GM12878 (cell line): ENCODE measurements at regions not wholly inside any gene's neighbourhood (a gene's known extent, or its start where the extent isn't known, plus 50 kb on each side); places are given as distances from the start of the nearest gene placed in this dataset.
A peak's percentile ranks its signal among the peaks of the same experiment; 100 is the strongest.

ENCODE experiments used
- ATAC-seq: fragments of 200-7000 bp; cut with Tn5 transposase; 3 replicates; pipeline ENCODE4 v1.9.1; 2020; ENCODE audit warnings: mild to moderate bottlenecking, moderate library complexity
- BruUV-seq: library from RNA; stranded (reverse); fragments of 400-500 nt; replicated peaks from 2 replicates; lab custom pipeline; 2021; lab: Mats Ljungman, UMichigan
- CTCF ChIA-PET: fragments of 300-600 bp; sonication (Branson Sonifier 250); formaldehyde crosslinking; extraction: SDS; loops from one replicate; lab custom pipeline; 2021; ENCODE audit warnings: inconsistent platforms; lab: Yijun Ruan, JAX
- POLR2A ChIA-PET: fragments of 350-600 bp; formaldehyde crosslinking; extraction: SDS; loops from one replicate; lab custom pipeline; 2021; ENCODE audit warnings: inconsistent platforms; lab: Charles Lee
- RAD21 ChIA-PET: fragments of 300-600 bp; sonication (Branson Sonifier 250); formaldehyde crosslinking; loops from one replicate; lab custom pipeline; 2023; ENCODE audit warnings: antibody characterized with exemption; ENCODE audit not compliant: unreplicated experiment; lab: Charles Lee
- SMC1A ChIA-PET: fragments of 300-600 bp; sonication (Branson Sonifier 250); formaldehyde crosslinking; loops from one replicate; lab custom pipeline; 2023; ENCODE audit not compliant: unreplicated experiment, uncharacterized antibody; lab: Charles Lee
- DNase-seq: peaks from one replicate; pipeline ENCODE4 v3.0.0-alpha.2; 2011; ENCODE audit warnings: low read depth, low spot score
- FAIRE-seq: peaks from 3 replicates; lab custom pipeline; 2011; peaks lifted over from hg19 to GRCh38; lab: Jason Lieb, UNC
- H2AFZ ChIP-seq: 2 replicates; pipeline ENCODE4 v1.6.0; 2011; ENCODE audit warnings: low read depth, low read length, control low read depth; ENCODE audit not compliant: control insufficient read depth
- H3K27ac ChIP-seq: 2 replicates; pipeline ENCODE4 v1.5.1; 2011; ENCODE audit warnings: control low read depth; ENCODE audit not compliant: control insufficient read depth, insufficient read depth
- H3K27me3 ChIP-seq, 2 experiments: replicated peaks in 1 of 2; 2 replicates each; pipeline versions ENCODE4 v1.6.0 to v1.6.1; 2011; ENCODE audit warnings: low read length in 1 of 2; ENCODE audit not compliant: control insufficient read depth in 2 of 2, insufficient read depth in 2 of 2
- H3K36me3 ChIP-seq, 2 experiments: 2 replicates each; pipeline ENCODE4 v1.5.1; 2011; ENCODE audit warnings: low read length in 1 of 2; ENCODE audit not compliant: control insufficient read depth in 2 of 2, insufficient read depth in 2 of 2
- H3K4me1 ChIP-seq: 2 replicates; pipeline ENCODE4 v1.6.1; 2011; ENCODE audit warnings: mild to moderate bottlenecking, low read length, moderate library complexity, mixed read lengths; ENCODE audit not compliant: control insufficient read depth, insufficient read depth
- H3K4me2 ChIP-seq: 2 replicates; pipeline ENCODE4 v1.6.0; 2011; ENCODE audit warnings: control low read depth; ENCODE audit not compliant: control insufficient read depth, insufficient read depth
- H3K4me3 ChIP-seq: fragments of 200-600 bp; sonication (generic); 2 replicates; pipeline ENCODE4 v1.5.1; 2016
- H3K79me2 ChIP-seq: 2 replicates; pipeline ENCODE4 v1.6.0; 2011; ENCODE audit warnings: low read length; ENCODE audit not compliant: control insufficient read depth, insufficient read depth
- H3K9ac ChIP-seq: 2 replicates; pipeline ENCODE4 v1.8.0; 2011; ENCODE audit warnings: low read length, control low read depth, mixed read lengths; ENCODE audit not compliant: control insufficient read depth, insufficient read depth
- H3K9me3 ChIP-seq: replicated peaks from 3 replicates; pipeline ENCODE4 v1.5.1; 2011; ENCODE audit warnings: mild to moderate bottlenecking, low read length; ENCODE audit not compliant: control insufficient read depth, insufficient read depth
- H4K20me1 ChIP-seq: 2 replicates; pipeline ENCODE4 v1.6.0; 2011; ENCODE audit not compliant: control insufficient read depth, insufficient read depth
- BCL11A ChIP-seq: IDR thresholded peaks from 2 replicates; pipeline ENCODE4 v1.6.1; 2011; ENCODE audit warnings: low read depth, low read length
- GATAD2B ChIP-seq: fragments of 450-650 bp; conservative IDR thresholded peaks from 2 replicates; pipeline ENCODE4 v1.6.1; 2017; ENCODE audit warnings: low read depth, mild to moderate bottlenecking, moderate library complexity
- MTA2 ChIP-seq: fragments of 450-650 bp; IDR thresholded peaks from 2 replicates; pipeline ENCODE4 v1.6.1; 2016; ENCODE audit warnings: low read depth, mild to moderate bottlenecking, moderate library complexity
- RAD21 ChIP-seq: IDR thresholded peaks from 2 replicates; pipeline ENCODE4 v1.6.1; 2011; ENCODE audit warnings: mild to moderate bottlenecking, low read depth, low read length, moderate library complexity; ENCODE audit not compliant: insufficient read depth
- RB1 ChIP-seq: fragments of 450-650 bp; formaldehyde crosslinking; IDR thresholded peaks from 2 replicates; pipeline ENCODE4 v1.6.1; 2017; ENCODE audit warnings: mild to moderate bottlenecking, borderline replicate concordance
- SPI1 ChIP-seq: IDR thresholded peaks from 2 replicates; pipeline ENCODE4 v1.6.1; 2011; ENCODE audit warnings: low read depth, mild to moderate bottlenecking, low read length, moderate library complexity, borderline replicate concordance; ENCODE audit not compliant: insufficient read depth
- WGBS: methylation state at CpG from one replicate; pipeline ENCODE4 v1.1.6; 2016; ENCODE audit warnings: low lambda C conversion rate; ENCODE audit not compliant: insufficient replicate concordance, insufficient coverage; ENCODE audit errors: missing lambda C conversion rate; 5-methylcytosine and 5-hydroxymethylcytosine counted together
- in situ Hi-C: fragments of 300-500 bp; cut with MboI; formaldehyde crosslinking; loops from 9 replicates; pipeline ENCODE4 v1.14.3; 2018; ENCODE audit warnings: mixed read lengths
- intact Hi-C: fragments of 100-400 bp; cut with micrococcal nuclease; formaldehyde crosslinking; loops from one replicate; pipeline ENCODE4 v1.14.2; 2022; ENCODE audit not compliant: unreplicated experiment
- TF ChIP-seq, protein P1 (sequence below): fragments of 450-650 bp; IDR thresholded peaks from 2 replicates; pipeline ENCODE4 v1.6.1; 2014; ENCODE audit warnings: mild to moderate bottlenecking

DNA sequence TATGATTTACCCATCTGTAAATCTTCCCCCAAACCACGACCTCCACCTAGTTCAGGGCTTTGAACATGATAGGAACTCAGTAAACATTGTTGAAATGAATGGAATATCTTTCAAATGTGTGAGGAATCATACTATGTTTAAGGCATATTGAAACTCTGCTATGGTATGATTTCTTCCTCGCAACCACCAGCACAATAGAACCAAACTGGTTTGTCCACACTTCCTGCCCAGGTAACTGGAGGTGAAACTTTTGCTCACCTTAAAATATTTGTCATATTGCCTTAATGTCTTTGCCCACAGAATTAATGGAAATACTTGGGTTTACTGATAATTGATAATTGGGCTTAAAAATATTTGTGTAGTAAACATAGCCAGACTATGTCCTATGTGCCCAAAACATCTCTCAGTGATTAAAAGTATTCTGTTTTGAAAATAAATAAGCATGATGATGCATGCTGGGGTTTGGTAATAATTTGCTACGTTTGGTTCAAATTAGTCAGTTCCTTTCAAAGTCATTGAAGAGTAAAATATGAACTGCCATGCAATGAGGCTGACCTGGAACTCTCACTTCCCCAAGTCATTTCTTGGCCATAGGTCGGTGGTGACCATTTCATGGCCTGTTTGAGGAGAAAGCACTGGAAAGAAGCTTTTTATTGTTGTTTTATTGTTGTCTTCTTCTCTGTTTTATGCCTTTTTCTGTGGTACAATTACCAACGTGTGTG lies 73.3 kb downstream of the TNFSF18 start:
- TF ChIP-seq MTA2, result 0 out of 2 replicates have a peak, but pooled peaks have one; percentile 13
- no peak for TF ChIP-seq RAD21
- TF ChIP-seq, protein P1, sequence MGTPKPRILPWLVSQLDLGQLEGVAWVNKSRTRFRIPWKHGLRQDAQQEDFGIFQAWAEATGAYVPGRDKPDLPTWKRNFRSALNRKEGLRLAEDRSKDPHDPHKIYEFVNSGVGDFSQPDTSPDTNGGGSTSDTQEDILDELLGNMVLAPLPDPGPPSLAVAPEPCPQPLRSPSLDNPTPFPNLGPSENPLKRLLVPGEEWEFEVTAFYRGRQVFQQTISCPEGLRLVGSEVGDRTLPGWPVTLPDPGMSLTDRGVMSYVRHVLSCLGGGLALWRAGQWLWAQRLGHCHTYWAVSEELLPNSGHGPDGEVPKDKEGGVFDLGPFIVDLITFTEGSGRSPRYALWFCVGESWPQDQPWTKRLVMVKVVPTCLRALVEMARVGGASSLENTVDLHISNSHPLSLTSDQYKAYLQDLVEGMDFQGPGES, result no peak
- TF ChIP-seq GATAD2B, result no peak
- 0 out of 2 replicates have a peak, but pooled peaks have one; percentile 14 for TF ChIP-seq BCL11A
- TF ChIP-seq RB1, result no peak
- peak; percentile 68; the same call in 1 of the 2 replicates for TF ChIP-seq SPI1
- TF ChIP-seq, all 136 proteins: peak for 3
- in situ Hi-C loops (no loop called here), intact Hi-C loops (no loop called here)
- Histone ChIP-seq H3K4me2 (no peak overlapping the region), H3K27ac (no peak overlapping the region), H3K9me3 (no peaks in the 10 kb centered on the region), H4K20me1 (no peaks in the 10 kb centered on the region), H3K9ac (no peak overlapping the region), H3K27me3 (peaks cover 0 to 2% of the 10 kb centered on the region in 2 experiments; a peak in 2 of 4 replicates), H3K4me1 (no peaks in the 10 kb centered on the region), H3K36me3 (no peaks in the 10 kb centered on the region), H3K4me3 (no peak overlapping the region), H3K79me2 (no peaks in the 10 kb centered on the region), H2AFZ (no peak overlapping the region)
- ChIA-PET SMC1A (interaction anchor here (0.8 kb wide), 1 partner anchor 191 kb away, joined by 4 read pairs; no protein-coding TSS in a partner anchor), POLR2A (no interaction called here), RAD21 (no interaction called here), CTCF (interaction anchor here (1.0 kb wide), 1 partner anchor 151 kb away, joined by 5 read pairs; no protein-coding TSS in a partner anchor)
- DNase-seq (no peak), FAIRE-seq (peak; percentile 38), ATAC-seq (peak; percentile 74)
- WGBS, result 21% methylated on average over 5 of the region's 5 CpGs
- no TSS peak for BruUV-seq
